ENCODE measurements at regions not wholly inside any gene's neighbourhood (a gene's known extent, or its start where the extent isn't known, plus 50 kb on each side); places are given as distances from the start of the nearest gene placed in this dataset.

- DNase-seq, result no peak
These were observed 58.4 kb upstream of the ALDH1A1 start for GRCh38 chr9:73011181-73011750.

- no peak for DNase-seq
These were observed 56.9 kb upstream of the ALDH1A1 start for GRCh38 chr9:73009649-73010288.

- DNase-seq, result no peak
These were observed 55.3 kb upstream of the ALDH1A1 start for GRCh38 chr9:73007966-73008672.

GRCh38 chr9:73006986-73007385 is 54.1 kb upstream of the ALDH1A1 start:
- DNase-seq, result no peak

All from T1000 (cell line).